ENCODE measurements at regions not wholly inside any gene's neighbourhood (a gene's known extent, or its start where the extent isn't known, plus 50 kb on each side); places are given as distances from the start of the nearest gene placed in this dataset.

- ATAC-seq = no peak
- ChIA-PET POLR2A (no interaction called here), RAD21 (ENCODE audit: low non-redundant PET in 1 of 2, low total read pairs in 2 of 2, uncharacterized antibody in 2 of 2, unreplicated experiment in 2 of 2) (no interaction called here), CTCF (no interaction called here)
- no peak for TF ChIP-seq EGR1 (IDR thresholded peaks at IDR 0.05; ENCODE audit: low read depth)
- TF ChIP-seq REST (IDR thresholded peaks at IDR 0.05; ENCODE audit: low read depth) = no peak
- TF ChIP-seq YY1 (IDR thresholded peaks at IDR 0.05; ENCODE audit: extremely low read depth, insufficient replicate concordance, low read depth, low read length) = no peak
- TF ChIP-seq POLR2A (IDR thresholded peaks at IDR 0.05; ENCODE audit: borderline replicate concordance, extremely low read depth, insufficient read depth, insufficient read length) = no peak
- TF ChIP-seq JUND (IDR thresholded peaks at IDR 0.05) = no peak
- no peak for TF ChIP-seq ZBTB33 (IDR thresholded peaks at IDR 0.05; ENCODE audit: extremely low read depth, insufficient replicate concordance, low read length)
- no peak for TF ChIP-seq EZH2 (IDR thresholded peaks at IDR 0.05)
- TF ChIP-seq ZNF274 (IDR thresholded peaks at IDR 0.05; ENCODE audit: low read depth, low read length) = no peak
- no peak for TF ChIP-seq SP1 (IDR thresholded peaks at IDR 0.05; ENCODE audit: low read depth)
- no peak for TF ChIP-seq ATF3 (IDR thresholded peaks at IDR 0.05)
- TF ChIP-seq TCF7L2 (IDR thresholded peaks at IDR 0.05; ENCODE audit: borderline replicate concordance, extremely low read depth, insufficient read depth, insufficient read length) = no peak
- Histone ChIP-seq H3K9ac (ENCODE audit: low read length) (no peak overlapping the region), H3K9me3 (ENCODE audit: control insufficient read depth in 1 of 2, insufficient read depth in 1 of 2, low read depth in 1 of 2, low read length in 2 of 2) (no peaks in the 10 kb centered on the region), H3K36me3 (ENCODE audit: control insufficient read depth in 1 of 2, insufficient read depth in 2 of 2, low read length in 2 of 2) (no peaks in the 10 kb centered on the region), H3K79me2 (ENCODE audit: insufficient read depth, low read length) (no peaks in the 10 kb centered on the region), H3K4me1 (ENCODE audit: control insufficient read depth in 1 of 2, insufficient read depth in 2 of 2, low read length in 2 of 2) (peaks cover 0 to 3% of the 10 kb centered on the region in 2 experiments; a peak in 2 of 4 replicates), H3K27me3 (ENCODE audit: insufficient read depth, low read length) (no peaks in the 10 kb centered on the region), H3K27ac (ENCODE audit: low read depth, low read length) (no peak overlapping the region), H3K9me2 (ENCODE audit: insufficient read depth) (no peaks in the 10 kb centered on the region), H3K4me2 (ENCODE audit: low read length) (no peak overlapping the region), H2AFZ (ENCODE audit: low read depth, low read length, poor library complexity, severe bottlenecking) (no peak overlapping the region), H3K4me3 (replicated peaks in 1 of 2; ENCODE audit: low read depth in 1 of 2, low read length in 2 of 2) (no peak overlapping the region), H4K20me1 (ENCODE audit: insufficient read depth) (no peaks in the 10 kb centered on the region)
- no TSS peak for BruUV-seq (replicated peaks)
- DNase-seq (ENCODE audit: low read depth, low spot score) = no peak
- intact Hi-C loops (cut with micrococcal nuclease) = no loop called here
Measured at GRCh38 chr12:19970116-19970515, 398.2 kb upstream of the PDE3A start.
